ENCODE measurements at regions not wholly inside any gene's neighbourhood (a gene's known extent, or its start where the extent isn't known, plus 50 kb on each side); places are given as distances from the start of the nearest gene placed in this dataset.
A peak's percentile ranks its signal among the peaks of the same experiment; 100 is the strongest.

DNA sequence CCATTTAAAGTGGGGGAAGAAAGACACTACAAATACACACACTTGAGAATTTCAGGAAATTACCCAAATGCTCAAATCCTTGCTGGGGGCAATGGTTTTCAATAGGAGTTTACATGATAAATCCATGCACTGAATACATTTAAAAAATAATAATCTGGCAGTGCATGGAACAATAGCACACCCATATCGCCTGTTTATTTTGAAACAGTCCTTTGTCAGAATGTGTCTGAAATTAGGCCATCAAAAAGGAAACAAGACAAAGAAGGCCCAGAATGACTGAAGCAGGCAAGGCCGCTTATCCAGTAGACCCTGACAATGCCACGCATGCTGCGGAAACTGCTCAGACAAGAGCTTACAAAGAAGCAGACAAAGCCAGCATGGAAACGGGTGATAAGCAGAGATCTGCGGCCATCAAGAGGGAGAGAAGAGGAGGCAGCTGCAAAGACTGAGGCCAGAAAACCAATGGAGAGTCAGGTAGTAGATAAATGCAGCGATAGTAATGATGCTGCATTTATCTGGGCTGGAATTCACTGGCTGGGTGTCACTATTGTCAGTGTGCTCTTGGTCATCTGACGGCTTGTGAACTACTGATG, 211.9 kb upstream of the CNR1 start:
- no peaks in the 10 kb centered on the region for H3K36me3 ChIP-seq
- TF ChIP-seq POLR2A (IDR thresholded peaks at IDR 0.05) = no peak
- TF ChIP-seq, protein P1, sequence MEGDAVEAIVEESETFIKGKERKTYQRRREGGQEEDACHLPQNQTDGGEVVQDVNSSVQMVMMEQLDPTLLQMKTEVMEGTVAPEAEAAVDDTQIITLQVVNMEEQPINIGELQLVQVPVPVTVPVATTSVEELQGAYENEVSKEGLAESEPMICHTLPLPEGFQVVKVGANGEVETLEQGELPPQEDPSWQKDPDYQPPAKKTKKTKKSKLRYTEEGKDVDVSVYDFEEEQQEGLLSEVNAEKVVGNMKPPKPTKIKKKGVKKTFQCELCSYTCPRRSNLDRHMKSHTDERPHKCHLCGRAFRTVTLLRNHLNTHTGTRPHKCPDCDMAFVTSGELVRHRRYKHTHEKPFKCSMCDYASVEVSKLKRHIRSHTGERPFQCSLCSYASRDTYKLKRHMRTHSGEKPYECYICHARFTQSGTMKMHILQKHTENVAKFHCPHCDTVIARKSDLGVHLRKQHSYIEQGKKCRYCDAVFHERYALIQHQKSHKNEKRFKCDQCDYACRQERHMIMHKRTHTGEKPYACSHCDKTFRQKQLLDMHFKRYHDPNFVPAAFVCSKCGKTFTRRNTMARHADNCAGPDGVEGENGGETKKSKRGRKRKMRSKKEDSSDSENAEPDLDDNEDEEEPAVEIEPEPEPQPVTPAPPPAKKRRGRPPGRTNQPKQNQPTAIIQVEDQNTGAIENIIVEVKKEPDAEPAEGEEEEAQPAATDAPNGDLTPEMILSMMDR (IDR thresholded peaks at IDR 0.05) = no peak
- 75 to 88% methylated on average over 8 of the region's 8 CpGs for WGBS, 2 donors
- intact Hi-C loops (cut with DNase I) = no loop called here
- H3K4me3 ChIP-seq = no peak overlapping the region
- no peak for DNase-seq
- no peaks in the 10 kb centered on the region for H3K9me3 ChIP-seq
- no peaks in the 10 kb centered on the region for H3K27me3 ChIP-seq
- no peak overlapping the region for H3K27ac ChIP-seq
- H3K4me1 ChIP-seq = peaks cover 0 to 16% (median 3%) of the 10 kb centered on the region in 3 donors

- intact Hi-C loops (cut with DNase I) = no loop called here
- 26 to 30% methylated on average over 2 of the region's 2 CpGs for WGBS, 2 donors
- Histone ChIP-seq H3K27me3 (no peaks in the 10 kb centered on the region), H3K9me3 (no peaks in the 10 kb centered on the region), H3K4me1 (peaks cover 0 to 16% (median 3%) of the 10 kb centered on the region in 3 donors), H3K36me3 (no peaks in the 10 kb centered on the region), H3K27ac (peak overlapping the region in 2 of 4 donors; percentile 42 to 56), H3K4me3 (no peak overlapping the region)
- DNase-seq = no peak
- TF ChIP-seq, protein P1 (IDR thresholded peaks at IDR 0.05) = no peak
- no peak for TF ChIP-seq POLR2A (IDR thresholded peaks at IDR 0.05)
Measured at GRCh38 chr6:88376768-88377387, 210.7 kb upstream of the CNR1 start.

DNA sequence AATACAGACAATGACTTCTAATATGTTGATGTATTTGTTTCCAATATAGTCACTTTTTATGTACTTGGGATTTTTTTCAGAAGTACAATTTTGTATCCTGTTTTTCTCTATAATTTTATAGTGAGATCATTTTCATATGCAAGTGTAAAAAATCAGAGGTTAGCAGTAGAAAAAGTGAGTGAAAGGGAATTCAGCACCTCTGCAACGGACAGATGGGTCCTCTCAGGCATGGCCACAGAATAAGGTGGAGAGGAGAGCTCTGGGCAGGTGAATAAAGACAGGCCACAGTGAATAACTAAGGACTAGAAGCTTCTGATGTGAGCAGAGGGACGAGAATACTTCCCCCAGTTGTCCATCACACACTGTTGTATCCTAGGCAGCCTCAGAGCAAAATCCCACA, 210.1 kb upstream of the CNR1 start:
- TF ChIP-seq POLR2A (IDR thresholded peaks at IDR 0.05) = no peak
- TF ChIP-seq, protein P1 (IDR thresholded peaks at IDR 0.05) = no peak

DNA sequence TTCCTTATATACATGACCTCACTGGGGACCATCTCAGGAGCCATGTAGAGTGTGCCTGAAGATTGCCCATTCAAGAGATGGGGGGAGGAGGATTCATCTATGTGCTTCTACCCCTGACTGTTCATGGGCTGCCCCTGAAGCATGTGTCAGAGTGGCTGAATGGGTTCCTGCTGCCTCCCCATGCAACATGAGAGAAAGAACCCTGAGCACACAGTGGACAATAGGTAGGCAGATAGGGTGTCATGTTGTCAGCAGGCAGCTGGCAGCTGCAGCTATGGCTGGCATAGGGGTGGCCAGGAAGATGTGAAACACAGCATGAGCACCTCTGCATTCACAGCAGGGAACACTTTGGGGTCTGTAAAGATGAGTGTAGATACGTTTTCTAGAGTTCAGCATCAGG, 208.4 kb upstream of the CNR1 start:
- DNase-seq = no peak
- no peaks in the 10 kb centered on the region for H3K9me3 ChIP-seq
- H3K4me1 ChIP-seq = peaks cover 0 to 1% (median 0%) of the 10 kb centered on the region in 3 donors
- H3K27ac ChIP-seq = no peak overlapping the region
- WGBS, 2 donors = 31 to 56% methylated on average over 1 of the region's 1 CpG
- no peaks in the 10 kb centered on the region for H3K27me3 ChIP-seq
- H3K4me3 ChIP-seq = no peak overlapping the region
- TF ChIP-seq, protein P1 (IDR thresholded peaks at IDR 0.05) = no peak
- TF ChIP-seq POLR2A (IDR thresholded peaks at IDR 0.05) = no peak
- no peaks in the 10 kb centered on the region for H3K36me3 ChIP-seq
- intact Hi-C loops (cut with DNase I) = no loop called here

More for the DNA sequence above, 210.1 kb upstream of the CNR1 start:
- Histone ChIP-seq H3K27ac (peak overlapping the region in 2 of 4 donors; percentile 42 to 56), H3K4me3 (no peak overlapping the region), H3K36me3 (no peaks in the 10 kb centered on the region), H3K9me3 (no peaks in the 10 kb centered on the region), H3K27me3 (no peaks in the 10 kb centered on the region), H3K4me1 (peaks cover 0 to 16% (median 3%) of the 10 kb centered on the region in 3 donors)
- intact Hi-C loops (cut with DNase I) = no loop called here
- DNase-seq = no peak
- 40 to 59% methylated on average over 2 of the region's 2 CpGs for WGBS, 2 donors

GRCh38 chr6:88371480-88371879, 205.3 kb upstream of the CNR1 start:
- Histone ChIP-seq H3K9me3 (no peaks in the 10 kb centered on the region), H3K27ac (no peak overlapping the region), H3K4me3 (no peak overlapping the region), H3K4me1 (no peaks in the 10 kb centered on the region), H3K27me3 (no peaks in the 10 kb centered on the region), H3K36me3 (no peaks in the 10 kb centered on the region)
- WGBS, 2 donors = 42 to 53% methylated on average over 2 of the region's 2 CpGs
- TF ChIP-seq POLR2A (IDR thresholded peaks at IDR 0.05) = no peak
- TF ChIP-seq, protein P1 (IDR thresholded peaks at IDR 0.05) = no peak
- DNase-seq = no peak
- intact Hi-C loops (cut with DNase I) = no loop called here
